ENCODE measurements at regions not wholly inside any gene's neighbourhood (a gene's known extent, or its start where the extent isn't known, plus 50 kb on each side); places are given as distances from the start of the nearest gene placed in this dataset.

GRCh38 chr15:58267051-58267450 lies 128.9 kb downstream of the AQP9 start (continued):
- TF ChIP-seq ZBTB40 (IDR thresholded peaks at IDR 0.05) (no peak), ZBTB40 (CRISPR knock-in tag; IDR thresholded peaks at IDR 0.05) (no peak), SOX6 (IDR thresholded peaks at IDR 0.05) (no peak), SOX6 (CRISPR knock-in tag; IDR thresholded peaks at IDR 0.05) (no peak), MED13 (CRISPR knock-in tag; IDR thresholded peaks at IDR 0.05) (no peak), PHF20 (CRISPR knock-in tag; IDR thresholded peaks at IDR 0.05) (no peak), DBP (CRISPR knock-in tag; IDR thresholded peaks at IDR 0.05; ENCODE audit: not compliant biosample characterization) (no peak), XRCC5 (optimal IDR thresholded peaks at IDR 0.05; ENCODE audit: low read length) (no peak), ZNF629 (CRISPR knock-in tag; conservative IDR thresholded peaks at IDR 0.05) (no peak), MTF1 (CRISPR knock-in tag; IDR thresholded peaks at IDR 0.05) (no peak), ZNF234 (CRISPR knock-in tag; conservative IDR thresholded peaks at IDR 0.05) (no peak), NFRKB (IDR thresholded peaks at IDR 0.05) (no peak)
